ENCODE measurements at regions not wholly inside any gene's neighbourhood (a gene's known extent, or its start where the extent isn't known, plus 50 kb on each side); places are given as distances from the start of the nearest gene placed in this dataset.

DNA sequence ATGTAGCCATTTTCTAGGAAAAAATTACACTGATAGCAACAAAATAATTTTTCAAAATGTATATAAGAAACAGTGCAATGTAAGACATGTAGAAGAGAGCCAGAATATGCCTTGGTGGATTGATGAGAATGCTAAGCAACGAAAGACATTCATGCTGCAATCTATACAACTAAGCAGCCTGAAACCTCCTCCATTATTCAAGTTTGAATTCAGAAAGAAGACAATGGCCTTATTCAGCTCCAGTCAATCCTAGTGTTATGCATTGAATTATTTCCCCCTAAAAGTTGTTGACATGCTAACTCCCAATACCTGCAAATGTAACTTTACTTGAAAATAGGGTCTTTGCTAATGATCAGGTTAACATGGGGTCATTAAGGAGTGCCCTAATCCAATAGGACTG is 73.5 kb downstream of the BTG1 start:
- 93 to 100% methylated on average over 1 of the region's 1 CpG for WGBS, 2 donors (ENCODE audit: low coverage in 1 of 2)
- Histone ChIP-seq H3K36me3 (no peaks in the 10 kb centered on the region), H3K9me3 (no peaks in the 10 kb centered on the region), H3K4me1 (peaks cover 8 to 36% (median 21%) of the 10 kb centered on the region in 4 donors), H3K4me3 (no peak overlapping the region), H3K27me3 (no peaks in the 10 kb centered on the region), H3K27ac (no peak overlapping the region)
- intact Hi-C loops (cut with DNase I; ENCODE audit: low total_unique reads): no loop called here
- TF ChIP-seq POLR2A (IDR thresholded peaks at IDR 0.05) (no peak), EP300 (IDR thresholded peaks at IDR 0.05; ENCODE audit: low read depth) (no peak), POLR2AphosphoS5 (IDR thresholded peaks at IDR 0.05) (no peak)
- TF ChIP-seq, protein P1, sequence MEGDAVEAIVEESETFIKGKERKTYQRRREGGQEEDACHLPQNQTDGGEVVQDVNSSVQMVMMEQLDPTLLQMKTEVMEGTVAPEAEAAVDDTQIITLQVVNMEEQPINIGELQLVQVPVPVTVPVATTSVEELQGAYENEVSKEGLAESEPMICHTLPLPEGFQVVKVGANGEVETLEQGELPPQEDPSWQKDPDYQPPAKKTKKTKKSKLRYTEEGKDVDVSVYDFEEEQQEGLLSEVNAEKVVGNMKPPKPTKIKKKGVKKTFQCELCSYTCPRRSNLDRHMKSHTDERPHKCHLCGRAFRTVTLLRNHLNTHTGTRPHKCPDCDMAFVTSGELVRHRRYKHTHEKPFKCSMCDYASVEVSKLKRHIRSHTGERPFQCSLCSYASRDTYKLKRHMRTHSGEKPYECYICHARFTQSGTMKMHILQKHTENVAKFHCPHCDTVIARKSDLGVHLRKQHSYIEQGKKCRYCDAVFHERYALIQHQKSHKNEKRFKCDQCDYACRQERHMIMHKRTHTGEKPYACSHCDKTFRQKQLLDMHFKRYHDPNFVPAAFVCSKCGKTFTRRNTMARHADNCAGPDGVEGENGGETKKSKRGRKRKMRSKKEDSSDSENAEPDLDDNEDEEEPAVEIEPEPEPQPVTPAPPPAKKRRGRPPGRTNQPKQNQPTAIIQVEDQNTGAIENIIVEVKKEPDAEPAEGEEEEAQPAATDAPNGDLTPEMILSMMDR (IDR thresholded peaks at IDR 0.05): no peak
- no peak for DNase-seq
- in situ Hi-C loops (cut with MboI; ENCODE audit: low pct_ligation_motif_present in 1 of 4, low pct_unique_long_range_greater_than_20kb in 1 of 4, low sequenced_read_pairs in 3 of 4): no loop called here

DNA sequence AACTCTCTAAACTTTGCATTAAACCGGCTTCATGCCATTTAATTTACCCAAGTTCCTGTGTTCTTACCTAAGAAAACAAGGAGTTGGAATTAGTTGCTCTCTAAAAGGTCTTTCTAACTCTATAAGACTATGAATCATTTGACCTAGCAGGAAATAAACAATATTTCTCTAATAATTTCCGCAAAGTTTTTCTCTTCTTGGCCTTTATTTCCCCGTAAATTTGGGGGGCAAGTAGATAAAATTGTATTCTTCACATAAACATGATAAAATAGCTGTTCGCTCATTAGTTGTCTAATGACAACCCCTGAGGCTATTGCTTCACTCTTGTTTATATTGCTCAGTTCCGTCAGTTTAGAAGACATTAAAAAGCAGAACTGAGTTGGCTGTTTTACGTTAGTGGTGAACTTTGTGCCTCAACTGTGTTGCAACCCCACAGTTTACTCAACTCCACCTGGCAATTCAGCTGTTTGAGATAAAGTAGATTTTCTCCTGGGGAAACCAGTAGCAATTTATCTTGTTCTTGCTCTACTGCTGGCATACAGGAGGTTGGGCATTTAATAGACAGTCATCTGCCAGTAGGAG is 74.7 kb downstream of the BTG1 start:
- H3K27me3 ChIP-seq: no peaks in the 10 kb centered on the region
- TF ChIP-seq POLR2AphosphoS5 (IDR thresholded peaks at IDR 0.05): peak; percentile 33 to 86 (median 75)
- no peak for TF ChIP-seq POLR2A (IDR thresholded peaks at IDR 0.05)
- TF ChIP-seq, protein P1 (IDR thresholded peaks at IDR 0.05): peak in 2 of 5 experiments; percentile 12 to 18
- TF ChIP-seq EP300 (IDR thresholded peaks at IDR 0.05; ENCODE audit: low read depth): peak; percentile 73
- no peaks in the 10 kb centered on the region for H3K9me3 ChIP-seq
- peaks cover 8 to 34% (median 21%) of the 10 kb centered on the region in 4 donors for H3K4me1 ChIP-seq
- H3K36me3 ChIP-seq: no peaks in the 10 kb centered on the region
- WGBS, 2 donors (ENCODE audit: low coverage in 1 of 2): 47 to 61% methylated on average over 6 of the region's 6 CpGs
- peak; percentile 68 for DNase-seq
- H3K4me3 ChIP-seq: no peak overlapping the region
- in situ Hi-C loops (cut with MboI; ENCODE audit: low pct_ligation_motif_present in 1 of 4, low pct_unique_long_range_greater_than_20kb in 1 of 4, low sequenced_read_pairs in 3 of 4): no loop called here
- intact Hi-C loops (cut with DNase I; ENCODE audit: low total_unique reads): no loop called here
- peak overlapping the region; percentile 74 to 81 (median 78) for H3K27ac ChIP-seq

DNA sequence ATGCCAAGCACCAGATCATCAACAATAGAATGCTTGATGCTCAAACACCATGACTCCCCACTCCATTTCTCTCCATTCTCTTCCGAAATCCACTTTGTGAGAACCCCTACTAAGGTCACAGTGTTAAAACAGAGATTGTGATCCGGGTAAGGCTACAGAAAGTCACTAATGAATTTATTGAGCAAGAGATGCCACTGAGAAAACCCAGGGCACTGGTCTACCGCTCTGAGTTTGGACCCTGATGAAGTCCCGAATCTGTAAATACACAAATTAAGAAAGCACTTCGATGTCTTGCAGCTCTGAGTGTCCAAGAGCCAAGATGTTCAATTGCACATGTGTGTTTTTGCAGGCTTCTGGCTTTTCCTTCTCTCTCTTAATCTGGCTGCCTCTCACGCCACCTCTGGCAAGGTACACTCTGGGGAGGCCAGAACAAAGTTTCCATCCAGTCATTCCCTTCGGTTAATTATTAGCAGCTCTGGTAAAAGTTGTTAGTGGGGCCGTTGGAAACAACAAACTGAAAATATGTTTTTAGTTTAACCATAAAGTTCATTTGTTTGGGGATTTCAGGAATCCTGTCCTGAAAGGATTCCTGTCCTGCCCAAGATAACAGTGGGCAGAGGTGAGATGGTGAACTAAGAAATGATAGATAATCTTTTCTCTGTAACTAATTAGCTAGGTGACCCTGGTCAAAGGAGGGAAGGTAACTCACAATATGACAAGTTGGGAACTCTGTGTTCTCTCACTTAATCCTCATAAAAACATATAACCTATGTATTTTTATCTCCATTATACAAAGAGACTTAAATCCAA is 75.4 kb downstream of the BTG1 start:
- Histone ChIP-seq H3K27ac (peak overlapping the region; percentile 74 to 81 (median 78)), H3K36me3 (no peaks in the 10 kb centered on the region), H3K4me3 (no peak overlapping the region), H3K9me3 (no peaks in the 10 kb centered on the region), H3K27me3 (no peaks in the 10 kb centered on the region), H3K4me1 (peaks cover 8 to 38% (median 27%) of the 10 kb centered on the region in 4 donors)
- in situ Hi-C loops (cut with MboI; ENCODE audit: low pct_ligation_motif_present in 1 of 4, low pct_unique_long_range_greater_than_20kb in 1 of 4, low sequenced_read_pairs in 3 of 4) (no loop called here), intact Hi-C loops (cut with DNase I; ENCODE audit: low total_unique reads) (no loop called here)
- 26 to 61% methylated on average over 6 to 8 of the region's 8 CpGs for WGBS, 2 donors (ENCODE audit: low coverage in 1 of 2)
- TF ChIP-seq POLR2AphosphoS5 (IDR thresholded peaks at IDR 0.05) (peak in 1 of 3 donors; percentile 13), POLR2A (IDR thresholded peaks at IDR 0.05) (no peak), EP300 (IDR thresholded peaks at IDR 0.05; ENCODE audit: low read depth) (peak; percentile 25)
- TF ChIP-seq, protein P1 (IDR thresholded peaks at IDR 0.05): peak in 4 of 5 experiments; percentile 10 to 33 (median 16)
- DNase-seq: peak; percentile 68

DNA sequence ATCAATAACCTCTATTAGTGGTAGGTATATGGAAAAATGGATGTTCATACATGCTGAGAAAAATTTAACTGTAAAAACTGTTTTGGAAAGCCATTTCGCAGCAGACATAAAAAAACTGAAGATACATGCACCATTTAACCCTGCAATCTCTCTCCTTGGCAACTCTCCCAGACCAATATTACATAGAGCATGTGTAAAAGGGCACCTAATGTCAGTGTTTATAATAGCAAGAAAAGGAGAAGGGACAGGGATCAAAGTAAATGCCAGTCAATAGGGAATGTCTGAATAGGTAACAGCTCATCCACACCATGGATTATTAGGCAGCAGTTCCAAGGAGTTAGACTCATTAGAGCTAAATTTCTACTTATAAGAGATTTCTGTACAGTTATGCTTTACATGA is 77.2 kb downstream of the BTG1 start:
- no peak for DNase-seq
- in situ Hi-C loops (cut with MboI; ENCODE audit: low pct_ligation_motif_present in 1 of 4, low pct_unique_long_range_greater_than_20kb in 1 of 4, low sequenced_read_pairs in 3 of 4) (no loop called here), intact Hi-C loops (cut with DNase I; ENCODE audit: low total_unique reads) (no loop called here)

More for the DNA sequence above, 77.2 kb downstream of the BTG1 start:
- Histone ChIP-seq H3K27me3 (no peaks in the 10 kb centered on the region), H3K4me1 (peaks cover 20 to 56% (median 43%) of the 10 kb centered on the region in 4 donors), H3K36me3 (no peaks in the 10 kb centered on the region), H3K27ac (peak overlapping the region; percentile 21 to 81 (median 76)), H3K9me3 (no peaks in the 10 kb centered on the region), H3K4me3 (no peak overlapping the region)
- TF ChIP-seq EP300 (IDR thresholded peaks at IDR 0.05; ENCODE audit: low read depth): no peak
- WGBS, 2 donors (ENCODE audit: low coverage in 1 of 2): 40 to 53% methylated on average over 1 of the region's 1 CpG
